ACC112 (cell line): ENCODE measurements at regions not wholly inside any gene's neighbourhood (a gene's known extent, or its start where the extent isn't known, plus 50 kb on each side); places are given as distances from the start of the nearest gene placed in this dataset.

Experiments used
- H2AFZ ChIP-seq: fragments of 200-600 bp; sonication (generic); one replicate; pipeline ENCODE4 v1.6.0; 2017; ENCODE audit warnings: antibody characterized with exemption, low read length; ENCODE audit not compliant: unreplicated experiment
- H3K27ac ChIP-seq: fragments of 200-600 bp; sonication (generic); 2 replicates; pipeline ENCODE4 v1.5.1; 2014; ENCODE audit warnings: low read depth, mild to moderate bottlenecking, antibody characterized with exemption, low read length, moderate library complexity
- H3K27me3 ChIP-seq: fragments of 200-600 bp; sonication (generic); 2 replicates; pipeline ENCODE4 v1.6.1; 2014; ENCODE audit warnings: mild to moderate bottlenecking, antibody characterized with exemption, low read length, moderate library complexity, mixed read lengths; ENCODE audit not compliant: insufficient read depth
- H3K36me3 ChIP-seq: fragments of 200-600 bp; sonication (generic); 2 replicates; pipeline ENCODE4 v1.6.1; 2016; ENCODE audit warnings: mild to moderate bottlenecking, antibody characterized with exemption, low read length, moderate library complexity, mixed read lengths; ENCODE audit not compliant: insufficient read depth
- H3K4me1 ChIP-seq: fragments of 200-600 bp; sonication (generic); one replicate; pipeline ENCODE4 v1.6.1; 2016; ENCODE audit warnings: low read length, mixed read lengths; ENCODE audit not compliant: insufficient read depth, unreplicated experiment, control insufficient read depth
- H3K4me3 ChIP-seq: fragments of 200-600 bp; sonication (generic); 2 replicates; pipeline ENCODE4 v1.5.1; 2014; ENCODE audit warnings: mild to moderate bottlenecking, low read depth, low read length
- H3K79me2 ChIP-seq: fragments of 200-600 bp; sonication (generic); one replicate; pipeline ENCODE4 v1.6.0; 2016; ENCODE audit warnings: low read length; ENCODE audit not compliant: control insufficient read depth, unreplicated experiment, insufficient read depth

DNA sequence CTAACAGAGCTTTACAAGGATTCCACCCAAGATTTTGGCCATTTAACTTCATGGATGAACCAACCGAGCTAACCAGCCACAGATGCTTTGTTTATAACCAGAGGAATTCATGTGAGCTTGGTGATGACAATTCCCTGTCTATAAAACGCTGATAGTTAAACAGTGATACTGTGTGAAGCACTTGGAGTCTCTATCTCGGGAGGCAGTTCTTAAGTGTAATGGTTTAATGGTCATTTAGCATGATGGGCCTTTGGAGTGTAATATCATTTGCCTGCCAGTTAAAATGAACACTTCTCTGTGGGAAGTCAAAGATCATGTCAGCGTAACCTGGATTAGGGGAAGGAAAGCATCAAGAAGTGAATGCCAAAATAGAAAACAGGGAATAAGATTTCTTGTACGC lies 368.6 kb upstream of the THRB start:
- Histone ChIP-seq H3K79me2 (no peaks in the 10 kb centered on the region), H3K36me3 (no peaks in the 10 kb centered on the region), H3K27ac (no peak overlapping the region), H3K27me3 (no peaks in the 10 kb centered on the region; the same call in 1 of the 2 replicates), H3K4me3 (no peak overlapping the region), H3K4me1 (no peaks in the 10 kb centered on the region), H2AFZ (no peak overlapping the region)

DNA sequence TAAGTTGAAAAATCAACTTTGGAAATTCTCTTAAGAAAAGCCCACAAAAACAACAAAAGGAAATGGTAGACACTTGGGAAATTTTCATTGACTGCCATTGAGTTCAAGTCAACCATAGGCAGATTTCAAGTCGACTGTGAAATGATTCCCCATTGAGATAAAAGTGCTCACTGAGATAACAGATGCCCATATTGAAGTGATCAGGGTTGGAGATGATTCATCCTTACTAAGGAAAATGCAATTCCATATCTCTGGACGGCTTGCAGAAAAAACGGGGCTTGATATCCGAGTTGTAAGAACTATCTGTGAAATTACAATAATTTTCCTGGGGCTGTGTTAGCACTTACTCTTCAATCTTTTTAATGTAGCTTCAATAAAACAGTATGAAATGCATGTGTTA lies 373.1 kb upstream of the THRB start:
- Histone ChIP-seq H3K36me3 (no peaks in the 10 kb centered on the region), H2AFZ (no peak overlapping the region), H3K4me3 (no peak overlapping the region), H3K27me3 (no peaks in the 10 kb centered on the region), H3K79me2 (no peaks in the 10 kb centered on the region), H3K4me1 (no peaks in the 10 kb centered on the region), H3K27ac (no peak overlapping the region)

DNA sequence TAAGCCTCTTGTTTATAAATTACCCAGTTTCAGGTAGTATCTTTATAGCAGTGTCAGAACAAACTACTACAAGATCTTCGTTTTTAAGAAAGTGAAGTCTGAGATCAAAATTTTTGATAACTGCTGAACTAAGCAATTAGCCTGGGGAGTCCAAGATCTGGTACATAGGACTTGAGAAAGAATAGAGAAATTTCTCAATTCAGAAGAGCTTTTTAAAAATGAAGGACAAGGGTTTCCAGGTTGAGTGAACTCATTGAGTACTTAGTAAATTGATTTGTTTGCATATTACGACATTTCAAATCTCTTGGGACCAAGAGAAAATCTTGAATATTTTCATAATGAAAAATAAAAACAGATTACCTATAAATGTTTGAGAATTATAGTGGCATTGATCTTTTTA lies 386.6 kb upstream of the THRB start:
- H3K27me3 ChIP-seq, result 0 out of 2 replicates have a peak, but pooled peaks cover 4% of the 10 kb centered on the region
- H2AFZ ChIP-seq, result no peak overlapping the region
- H3K4me1 ChIP-seq, result no peaks in the 10 kb centered on the region

DNA sequence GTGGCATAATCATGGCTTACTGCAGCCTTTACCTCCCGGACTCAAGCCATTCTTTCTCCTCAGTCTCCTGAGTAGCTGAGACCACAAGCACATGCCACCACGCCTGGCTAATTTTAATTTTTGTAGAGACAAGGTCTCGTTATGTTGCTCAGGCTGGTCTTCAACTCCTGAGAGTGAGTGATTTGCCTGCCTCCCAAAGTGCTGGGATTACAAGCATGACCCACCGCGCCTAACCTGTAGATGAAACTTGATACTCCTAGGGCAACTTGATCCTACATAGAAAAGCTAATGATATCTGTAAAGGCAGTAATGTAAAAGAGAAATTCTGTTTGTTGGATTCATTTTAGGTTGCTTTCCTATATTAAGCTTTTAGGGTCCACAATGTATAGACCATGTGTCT lies 391.9 kb upstream of the THRB start:
- Histone ChIP-seq H3K4me3 (no peak overlapping the region), H3K27ac (no peak overlapping the region), H3K27me3 (0 out of 2 replicates have a peak, but pooled peaks cover 3% of the 10 kb centered on the region), H2AFZ (no peak overlapping the region), H3K4me1 (no peaks in the 10 kb centered on the region), H3K79me2 (no peaks in the 10 kb centered on the region), H3K36me3 (no peaks in the 10 kb centered on the region)

More for the DNA sequence above, 386.6 kb upstream of the THRB start:
- no peaks in the 10 kb centered on the region for H3K79me2 ChIP-seq
- no peak overlapping the region for H3K4me3 ChIP-seq
- H3K36me3 ChIP-seq, result no peaks in the 10 kb centered on the region
- no peak overlapping the region for H3K27ac ChIP-seq

DNA sequence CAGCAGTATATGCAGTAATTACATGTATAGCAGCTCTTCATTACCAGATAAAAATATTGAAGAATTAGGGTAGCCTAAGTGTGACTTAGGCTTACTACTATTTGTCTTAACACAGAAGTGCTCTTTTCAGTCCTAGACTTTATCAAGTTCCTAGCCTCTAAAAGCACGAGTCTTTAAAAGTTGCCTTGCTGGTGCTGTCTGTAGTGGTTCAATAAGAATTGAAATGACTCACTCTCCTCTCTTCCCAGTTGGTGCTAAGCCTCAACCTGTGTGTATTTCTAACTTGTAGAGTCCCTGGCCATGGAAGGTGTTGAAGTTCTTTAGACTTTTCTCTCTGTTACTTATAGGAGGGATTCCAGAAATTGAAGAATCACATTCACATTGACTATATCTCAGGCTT lies 395.4 kb upstream of the THRB start:
- no peak overlapping the region for H2AFZ ChIP-seq
- no peaks in the 10 kb centered on the region for H3K27me3 ChIP-seq
- H3K4me3 ChIP-seq, result no peak overlapping the region
- H3K27ac ChIP-seq, result no peak overlapping the region
- H3K36me3 ChIP-seq, result no peaks in the 10 kb centered on the region
- no peaks in the 10 kb centered on the region for H3K4me1 ChIP-seq
- H3K79me2 ChIP-seq, result no peaks in the 10 kb centered on the region

DNA sequence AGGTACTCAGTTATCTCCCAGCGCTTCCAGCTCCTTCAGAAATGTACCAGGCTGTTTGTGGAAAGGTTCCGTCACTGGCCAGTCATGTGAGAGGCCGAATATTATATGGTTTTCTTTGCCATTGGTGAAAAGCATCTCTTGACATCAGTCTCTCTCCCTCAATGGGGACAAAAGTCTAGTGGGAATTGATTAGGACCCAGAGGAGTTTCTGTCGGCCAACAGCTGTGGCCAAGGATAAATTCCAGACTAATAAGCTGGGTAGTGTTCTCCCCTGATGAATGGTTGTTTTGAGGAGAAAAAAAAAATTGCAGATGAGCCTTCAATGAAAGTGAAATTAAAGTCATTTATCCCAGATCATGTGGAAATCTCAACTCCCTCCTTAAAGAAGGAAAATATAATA lies 404.7 kb upstream of the THRB start:
- no peaks in the 10 kb centered on the region for H3K27me3 ChIP-seq
- no peak overlapping the region for H3K27ac ChIP-seq
- no peaks in the 10 kb centered on the region for H3K79me2 ChIP-seq
- H3K4me3 ChIP-seq, result no peak overlapping the region
- no peak overlapping the region for H2AFZ ChIP-seq
- no peaks in the 10 kb centered on the region for H3K4me1 ChIP-seq
- no peaks in the 10 kb centered on the region for H3K36me3 ChIP-seq

DNA sequence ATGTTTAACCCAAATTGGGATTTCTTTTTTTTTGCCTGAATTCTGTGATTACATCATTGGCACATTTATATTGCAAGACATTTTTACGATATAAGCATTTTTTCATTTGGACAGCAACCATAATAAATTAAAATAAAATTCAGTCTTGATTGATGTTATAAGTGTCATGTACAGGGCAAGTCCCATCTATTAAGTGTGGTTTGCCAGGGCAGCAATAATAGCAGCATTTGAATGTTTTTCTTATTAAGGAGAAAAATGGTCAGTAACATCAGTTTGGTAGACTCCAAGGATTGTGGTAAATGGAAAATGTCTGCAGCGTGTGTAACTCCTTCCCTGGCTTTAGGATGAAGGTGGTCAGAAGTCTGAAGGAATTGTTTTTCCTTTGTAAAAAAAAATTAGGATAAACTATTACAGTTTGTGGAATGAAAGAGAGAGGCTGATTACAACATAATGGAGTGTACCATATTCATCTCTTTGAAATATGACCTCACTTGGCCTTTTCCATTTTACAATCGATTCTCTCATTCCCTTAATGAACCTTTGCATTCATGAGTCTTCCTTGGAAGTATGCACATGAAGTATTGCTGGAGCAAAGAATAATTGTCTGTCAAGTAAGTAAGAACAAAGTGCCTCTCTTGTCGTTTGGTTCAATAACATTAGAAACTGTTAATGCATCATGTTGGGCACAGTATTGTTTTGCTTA lies 405.4 kb upstream of the THRB start:
- Histone ChIP-seq H3K4me1 (no peaks in the 10 kb centered on the region), H3K27ac (no peak overlapping the region), H3K4me3 (no peak overlapping the region), H3K79me2 (no peaks in the 10 kb centered on the region), H3K36me3 (no peaks in the 10 kb centered on the region), H3K27me3 (no peaks in the 10 kb centered on the region), H2AFZ (no peak overlapping the region)

DNA sequence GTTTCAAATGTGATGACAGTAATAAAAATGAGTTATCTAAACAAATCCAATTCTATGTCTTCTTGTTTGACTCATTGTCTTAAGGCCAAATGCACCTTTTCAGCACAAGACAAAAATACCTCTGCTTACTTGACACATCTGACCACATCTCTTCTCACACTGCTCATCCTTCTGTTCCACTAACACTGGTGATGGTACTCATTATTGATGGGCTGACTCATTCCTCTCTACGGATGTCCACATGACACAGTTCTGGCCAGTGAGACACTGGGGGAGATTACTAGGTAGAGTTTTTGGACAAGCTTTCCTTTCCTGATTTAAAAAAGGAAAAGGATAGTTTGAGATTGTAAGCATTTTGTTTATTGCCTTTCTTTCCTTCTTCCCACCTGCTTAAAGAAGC lies 410.6 kb upstream of the THRB start:
- Histone ChIP-seq H3K27me3 (no peaks in the 10 kb centered on the region), H3K4me3 (no peak overlapping the region), H3K4me1 (no peaks in the 10 kb centered on the region), H2AFZ (no peak overlapping the region), H3K79me2 (no peaks in the 10 kb centered on the region), H3K27ac (no peak overlapping the region), H3K36me3 (no peaks in the 10 kb centered on the region)

DNA sequence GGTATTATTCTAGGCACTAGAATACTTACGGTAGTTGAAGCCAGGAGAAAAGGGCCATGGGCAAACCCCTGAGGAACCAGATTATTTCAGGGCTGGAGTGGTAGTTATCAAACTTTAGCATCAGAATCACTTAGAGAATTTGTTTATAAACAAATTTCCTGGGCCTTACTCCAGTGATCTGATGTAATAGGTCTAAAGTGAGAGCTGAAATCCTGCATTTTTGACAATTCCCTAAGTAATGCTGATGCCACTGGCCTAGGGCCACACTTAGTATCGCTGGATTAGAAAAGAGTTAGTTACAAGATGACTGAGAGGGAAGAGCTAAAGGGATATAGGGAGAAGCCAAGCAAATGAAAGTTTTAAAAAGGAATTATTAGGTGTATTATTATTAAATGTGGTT lies 412.5 kb upstream of the THRB start:
- Histone ChIP-seq H3K27ac (no peak overlapping the region), H3K27me3 (no peaks in the 10 kb centered on the region), H3K79me2 (no peaks in the 10 kb centered on the region), H2AFZ (no peak overlapping the region), H3K4me1 (no peaks in the 10 kb centered on the region), H3K4me3 (no peak overlapping the region), H3K36me3 (no peaks in the 10 kb centered on the region)

DNA sequence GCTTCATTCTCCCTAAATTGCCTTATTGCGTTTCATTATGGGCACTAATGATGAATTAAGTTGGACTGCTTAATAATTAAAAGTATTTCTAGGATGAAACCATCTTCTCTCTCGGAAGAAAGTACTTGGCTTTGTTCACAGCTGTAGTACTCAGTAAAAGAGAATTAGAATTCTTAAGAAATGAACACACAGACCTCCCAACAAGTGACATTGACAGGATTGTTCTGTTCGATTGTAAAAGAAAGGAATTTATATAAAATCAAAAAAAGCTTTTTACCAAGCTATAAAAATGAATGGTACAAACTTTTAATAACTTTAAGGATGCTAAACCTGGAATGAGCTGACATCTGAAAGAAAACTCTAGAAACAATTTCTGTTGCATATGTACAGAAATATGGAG lies 416.4 kb upstream of the THRB start:
- no peak overlapping the region for H3K27ac ChIP-seq
- H3K4me1 ChIP-seq, result no peaks in the 10 kb centered on the region
- H3K36me3 ChIP-seq, result no peaks in the 10 kb centered on the region
- no peak overlapping the region for H2AFZ ChIP-seq
- no peaks in the 10 kb centered on the region for H3K79me2 ChIP-seq
- H3K27me3 ChIP-seq, result no peaks in the 10 kb centered on the region
- no peak overlapping the region for H3K4me3 ChIP-seq

DNA sequence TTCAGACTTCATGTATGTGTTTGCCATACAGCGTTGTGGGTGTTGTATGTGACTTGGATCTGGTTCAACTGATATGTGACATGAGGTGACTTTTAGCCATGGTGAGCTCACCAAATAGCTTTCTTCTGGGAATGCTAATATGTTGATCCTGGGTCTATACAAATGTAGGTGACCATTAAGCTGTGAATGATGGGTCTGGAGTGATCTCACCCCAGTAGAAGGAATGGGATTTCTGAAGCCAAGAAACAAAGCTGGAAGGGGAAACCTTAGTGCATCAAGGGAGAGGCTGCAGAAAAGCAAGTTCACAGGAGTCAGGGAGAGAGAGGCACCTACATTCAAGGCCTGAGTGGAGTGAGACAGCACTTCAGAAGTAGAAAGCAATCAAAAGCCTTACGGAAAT lies 421.0 kb upstream of the THRB start:
- Histone ChIP-seq H3K36me3 (no peaks in the 10 kb centered on the region), H3K27ac (no peak overlapping the region), H3K79me2 (no peaks in the 10 kb centered on the region), H3K4me1 (no peaks in the 10 kb centered on the region), H3K27me3 (no peaks in the 10 kb centered on the region), H3K4me3 (no peak overlapping the region), H2AFZ (no peak overlapping the region)
